OCI-LY1 (cell line): ENCODE measurements at regions not wholly inside any gene's neighbourhood (a gene's known extent, or its start where the extent isn't known, plus 50 kb on each side); places are given as distances from the start of the nearest gene placed in this dataset.

Source experiments
- H2AFZ ChIP-seq: fragments of 200-600 bp; sonication (generic), shearing (Covaris generic); 2 replicates; pipeline ENCODE4 v1.6.0; 2014; ENCODE audit warnings: antibody characterized with exemption, mild to moderate bottlenecking, low read length
- H3F3A ChIP-seq: fragments of 200-600 bp; sonication (generic), shearing (Covaris generic); 2 replicates; pipeline ENCODE4 v1.6.0; 2014; ENCODE audit warnings: mild to moderate bottlenecking, antibody characterized with exemption, low read length, moderate library complexity; ENCODE audit not compliant: insufficient read depth
- H3K27ac ChIP-seq: fragments of 200-600 bp; sonication (generic); 2 replicates; pipeline ENCODE4 v1.5.1; 2014; ENCODE audit warnings: low read length, mixed run types, mild to moderate bottlenecking, low read depth; ENCODE audit not compliant: poor library complexity, severe bottlenecking
- H3K27me3 ChIP-seq: fragments of 200-600 bp; sonication (generic); 2 replicates; pipeline ENCODE4 v1.6.0; 2014; ENCODE audit warnings: antibody characterized with exemption, mild to moderate bottlenecking, low read length, moderate library complexity; ENCODE audit not compliant: insufficient read depth
- H3K36me3 ChIP-seq: fragments of 200-600 bp; sonication (generic); 2 replicates; pipeline ENCODE4 v1.6.1; 2014; ENCODE audit warnings: mild to moderate bottlenecking, antibody characterized with exemption, low read length, moderate library complexity, mixed read lengths; ENCODE audit not compliant: insufficient read depth
- H3K4me1 ChIP-seq: fragments of 200-600 bp; sonication (generic); 2 replicates; pipeline ENCODE4 v1.5.1; 2014; ENCODE audit warnings: mild to moderate bottlenecking, low read length, moderate library complexity; ENCODE audit not compliant: insufficient read depth, severe bottlenecking
- H3K4me2 ChIP-seq: fragments of 200-600 bp; sonication (generic), shearing (Covaris generic); 2 replicates; pipeline ENCODE4 v1.6.1; 2014; ENCODE audit warnings: low read length
- H3K4me3 ChIP-seq: fragments of 200-600 bp; sonication (generic); 2 replicates; pipeline ENCODE4 v1.5.1; 2014; ENCODE audit warnings: low read length, low read depth, mild to moderate bottlenecking, mixed read lengths; ENCODE audit not compliant: poor library complexity, severe bottlenecking
- H3K79me2 ChIP-seq: fragments of 200-600 bp; shearing (Covaris generic); 2 replicates; pipeline ENCODE4 v1.6.1; 2016; ENCODE audit warnings: mixed run types, low read length, mixed read lengths; ENCODE audit not compliant: insufficient read depth
- H3K9ac ChIP-seq: fragments of 200-600 bp; sonication (generic), shearing (Covaris generic); 2 replicates; pipeline ENCODE4 v1.6.1; 2014; ENCODE audit warnings: mild to moderate bottlenecking, low read length, mixed read lengths
- H3K9me2 ChIP-seq: fragments of 200-600 bp; sonication (generic), shearing (Covaris generic); 2 replicates; pipeline ENCODE4 v1.6.1; 2014; ENCODE audit warnings: low read depth, mild to moderate bottlenecking, low read length, mixed read lengths
- H3K9me3 ChIP-seq: fragments of 200-600 bp; shearing (Covaris generic); 2 replicates; pipeline ENCODE4 v1.6.1; 2014; ENCODE audit warnings: low read length, mixed read lengths
- H4K20me1 ChIP-seq: fragments of 200-600 bp; sonication (generic), shearing (Covaris generic); 2 replicates; pipeline ENCODE4 v1.6.0; 2016; ENCODE audit warnings: mild to moderate bottlenecking, low read length; ENCODE audit not compliant: insufficient read depth
- CTCF ChIP-seq: fragments of 200-600 bp; sonication (generic), shearing (Covaris generic); IDR thresholded peaks from 2 replicates; pipeline ENCODE4 v1.5.1; 2017; ENCODE audit warnings: mild to moderate bottlenecking, antibody characterized with exemption, low read length, moderate library complexity, mixed read lengths
- EZH2 ChIP-seq: fragments of 200-600 bp; sonication (generic), shearing (Covaris generic); IDR thresholded peaks from 2 replicates; pipeline ENCODE4 v1.8.0; 2017; ENCODE audit warnings: borderline replicate concordance, mixed run types, mild to moderate bottlenecking, antibody characterized with exemption, low read length, moderate library complexity, mixed read lengths

- TF ChIP-seq CTCF (no peak), EZH2 (no peak)
- H3K4me3 ChIP-seq, result no peak overlapping the region
- H3K9me3 ChIP-seq, result no peaks in the 10 kb centered on the region
- peaks cover 3% of the 10 kb centered on the region; the same call in 1 of the 2 replicates for H3K27me3 ChIP-seq
- H3K36me3 ChIP-seq, result no peaks in the 10 kb centered on the region
- no peak overlapping the region for H3K9ac ChIP-seq
- H3K79me2 ChIP-seq, result no peaks in the 10 kb centered on the region
- no peak overlapping the region for H3K27ac ChIP-seq
- no peaks in the 10 kb centered on the region for H3F3A ChIP-seq
- no peak overlapping the region for H2AFZ ChIP-seq
- H4K20me1 ChIP-seq, result no peaks in the 10 kb centered on the region
- H3K9me2 ChIP-seq, result no peaks in the 10 kb centered on the region
- no peaks in the 10 kb centered on the region for H3K4me1 ChIP-seq
- no peak overlapping the region for H3K4me2 ChIP-seq
Observed at GRCh38 chr2:120961396-120961795, 225.7 kb downstream of the GLI2 start.

- H3K9me2 ChIP-seq, result no peaks in the 10 kb centered on the region
- TF ChIP-seq EZH2 (no peak), CTCF (no peak)
- H3K4me2 ChIP-seq, result no peak overlapping the region
- no peaks in the 10 kb centered on the region for H3K79me2 ChIP-seq
- no peaks in the 10 kb centered on the region for H3F3A ChIP-seq
- H4K20me1 ChIP-seq, result no peaks in the 10 kb centered on the region
- no peaks in the 10 kb centered on the region for H3K4me1 ChIP-seq
- no peak overlapping the region for H3K4me3 ChIP-seq
- no peaks in the 10 kb centered on the region for H3K36me3 ChIP-seq
- no peak overlapping the region for H3K27ac ChIP-seq
- no peak overlapping the region for H3K9ac ChIP-seq
- H2AFZ ChIP-seq, result no peak overlapping the region
- H3K27me3 ChIP-seq, result peaks cover 3% of the 10 kb centered on the region; the same call in 1 of the 2 replicates
- H3K9me3 ChIP-seq, result no peaks in the 10 kb centered on the region
Observed at GRCh38 chr2:120963997-120964705, 228.5 kb downstream of the GLI2 start.

- Histone ChIP-seq H4K20me1 (no peaks in the 10 kb centered on the region), H3K27ac (no peak overlapping the region), H3K9me2 (no peaks in the 10 kb centered on the region), H3K27me3 (peaks cover 3% of the 10 kb centered on the region; the same call in 1 of the 2 replicates), H3K4me1 (no peaks in the 10 kb centered on the region), H3K9ac (no peak overlapping the region), H3K4me3 (no peak overlapping the region), H2AFZ (no peak overlapping the region), H3K36me3 (no peaks in the 10 kb centered on the region), H3K79me2 (no peaks in the 10 kb centered on the region), H3K4me2 (no peak overlapping the region), H3K9me3 (no peaks in the 10 kb centered on the region), H3F3A (no peaks in the 10 kb centered on the region)
- no peak for TF ChIP-seq EZH2
- no peak for TF ChIP-seq CTCF
Observed at GRCh38 chr2:120964819-120965218, 229.2 kb downstream of the GLI2 start.
